ENCODE measurements at regions not wholly inside any gene's neighbourhood (a gene's known extent, or its start where the extent isn't known, plus 50 kb on each side); places are given as distances from the start of the nearest gene placed in this dataset.

DNA sequence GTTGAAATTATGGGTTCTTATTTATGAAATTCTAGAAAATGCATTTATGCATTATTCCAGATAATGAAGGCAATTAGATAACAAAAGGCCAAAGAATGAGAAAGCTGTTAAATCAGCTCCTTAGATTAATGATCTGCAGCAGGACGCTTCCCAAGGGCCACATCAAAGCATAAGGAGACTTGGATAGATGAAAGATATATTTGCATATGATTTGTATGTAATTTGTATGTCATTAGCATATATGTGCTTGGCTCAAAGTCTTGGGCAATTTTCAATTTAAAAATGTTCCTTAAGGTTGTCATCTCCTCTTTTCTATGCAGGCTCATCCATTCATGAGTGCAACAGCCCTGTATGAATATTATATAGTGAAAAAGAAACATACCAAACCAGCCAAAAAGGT is 126.8 kb upstream of the IRS2 start:
- TF ChIP-seq EZH2 (IDR thresholded peaks at IDR 0.05; ENCODE audit: insufficient read depth, poor library complexity, severe bottlenecking) (no peak), EZH2phosphoT487 (IDR thresholded peaks at IDR 0.05; ENCODE audit: insufficient read depth, low read depth) (no peak)

Data from GM23248 (cell line).